ENCODE measurements at regions not wholly inside any gene's neighbourhood (a gene's known extent, or its start where the extent isn't known, plus 50 kb on each side); places are given as distances from the start of the nearest gene placed in this dataset.
"Not testable (repeated sequence)": the region's sequence is repeated elsewhere in the genome, so short reads cannot be mapped to it uniquely, and the experiment has no call there.

GRCh38 chrX:63160994-63161393 lies 190.1 kb downstream of the SPIN4 start:
- TF ChIP-seq EZH2, CTCF (IDR thresholded peaks at IDR 0.05): not testable (repeated sequence)
